ENCODE measurements at regions not wholly inside any gene's neighbourhood (a gene's known extent, or its start where the extent isn't known, plus 50 kb on each side); places are given as distances from the start of the nearest gene placed in this dataset.

DNA sequence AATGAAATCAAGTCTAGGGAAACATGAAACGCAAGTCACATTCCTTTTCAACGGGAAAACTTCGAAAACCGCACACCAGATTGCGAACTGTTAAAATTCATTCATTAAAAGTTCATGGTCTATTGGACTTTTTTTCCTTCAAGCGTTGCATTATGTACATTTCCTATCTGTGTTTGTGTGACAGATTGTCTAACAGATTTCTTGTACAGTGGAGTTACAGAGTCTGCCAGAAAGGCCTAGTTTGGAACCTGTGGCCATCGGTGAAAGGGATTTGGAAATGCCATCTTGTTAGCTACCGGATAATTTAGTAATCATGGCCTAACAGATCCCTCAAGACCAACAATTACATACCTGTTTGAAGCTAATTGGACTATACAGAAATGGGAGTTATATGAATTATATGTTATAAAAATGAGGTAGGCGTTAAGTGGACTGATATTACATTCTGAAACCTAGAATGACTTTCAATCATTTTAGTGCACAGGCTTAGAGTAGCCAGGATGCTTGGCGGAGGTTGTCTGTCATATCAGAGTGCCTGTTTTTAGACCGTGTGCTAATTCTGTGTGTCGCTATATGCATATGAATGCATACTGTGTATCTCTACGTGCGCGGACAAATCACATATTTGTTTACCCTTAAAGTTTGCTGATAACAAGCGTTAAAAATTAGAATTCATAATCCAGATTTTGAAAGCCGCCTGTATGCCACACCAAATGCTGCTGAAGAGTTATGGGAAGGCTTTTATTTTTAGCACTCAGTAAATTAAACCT lies 885.4 kb upstream of the RBFOX1 start:
- intact Hi-C loops (cut with micrococcal nuclease), result no loop called here

DNA sequence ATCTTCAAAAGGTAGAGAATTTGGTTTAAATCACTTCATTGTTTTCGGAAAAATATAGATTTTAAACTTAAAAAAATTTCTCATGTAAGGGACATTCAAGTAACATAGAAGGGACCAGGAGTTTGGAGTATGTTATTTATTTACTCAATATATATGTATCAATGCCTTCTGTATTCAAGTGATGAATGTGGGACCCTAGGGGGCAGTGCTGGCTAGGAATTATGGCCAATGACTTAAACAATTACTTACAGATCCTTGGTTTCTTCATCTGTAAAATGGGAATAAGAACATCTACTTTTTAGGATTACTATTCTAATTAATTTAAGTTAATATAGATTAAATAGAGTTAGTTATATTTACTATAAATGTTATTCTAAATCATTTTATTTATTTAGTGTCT lies 886.3 kb upstream of the RBFOX1 start:
- intact Hi-C loops (cut with micrococcal nuclease), result no loop called here

DNA sequence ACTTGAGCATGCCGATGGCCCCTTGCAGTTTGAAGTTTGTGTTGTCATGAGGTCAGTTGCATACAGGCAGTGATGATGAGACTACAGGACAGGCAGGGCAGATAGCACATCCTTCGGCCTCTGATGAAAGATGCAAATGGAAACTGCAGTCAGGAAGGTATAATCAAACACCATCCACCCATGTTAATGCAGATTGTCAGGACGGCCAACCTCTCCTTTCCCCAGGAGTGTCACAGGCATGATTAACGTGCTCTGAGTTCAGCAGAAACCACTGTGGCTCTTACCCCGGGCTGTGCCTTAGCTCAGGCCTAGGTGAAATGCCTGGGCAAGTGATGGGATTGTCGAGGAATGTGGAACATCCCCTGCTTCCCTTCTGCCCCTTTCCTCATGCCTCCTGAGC lies 893.5 kb upstream of the RBFOX1 start:
- intact Hi-C loops (cut with micrococcal nuclease), result no loop called here

DNA sequence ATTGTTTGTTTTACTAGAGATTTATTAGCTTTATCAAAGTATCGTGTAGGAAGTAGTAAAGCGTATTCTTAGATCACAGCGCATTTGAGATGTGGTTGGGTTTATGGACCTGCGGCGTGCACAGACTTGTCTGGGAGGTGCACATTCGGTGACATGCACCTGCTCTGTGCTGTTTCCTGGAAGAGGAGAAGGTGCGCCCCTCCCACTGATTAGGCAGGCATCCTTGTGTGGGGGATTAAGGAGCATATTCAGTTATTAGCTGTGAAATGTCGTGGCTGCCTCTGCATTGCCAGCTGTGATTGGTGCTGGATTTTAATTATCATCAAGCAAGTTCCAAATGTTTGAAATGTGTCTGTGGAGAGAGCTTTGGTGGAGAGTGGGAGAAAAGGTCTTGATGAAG lies 903.8 kb upstream of the RBFOX1 start:
- intact Hi-C loops (cut with micrococcal nuclease), result no loop called here

DNA sequence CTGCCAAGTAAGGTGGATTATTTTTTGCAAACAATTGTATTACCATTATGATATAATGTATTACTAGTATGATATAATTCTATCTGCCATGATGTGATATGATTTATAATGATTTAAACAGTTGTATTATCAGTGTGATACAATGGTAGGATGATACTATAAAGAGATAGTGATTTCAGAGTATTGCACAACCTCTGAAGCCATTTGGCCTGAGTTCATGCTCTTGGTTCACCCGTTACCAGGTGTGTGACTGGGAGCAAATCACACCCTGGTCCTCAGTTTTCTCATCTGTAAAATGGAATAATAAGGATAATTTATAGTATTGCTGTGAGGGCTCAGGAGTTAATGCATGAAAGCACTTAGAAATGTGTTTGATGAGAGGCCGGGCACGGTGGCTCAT lies 905.0 kb upstream of the RBFOX1 start:
- intact Hi-C loops (cut with micrococcal nuclease), result no loop called here

DNA sequence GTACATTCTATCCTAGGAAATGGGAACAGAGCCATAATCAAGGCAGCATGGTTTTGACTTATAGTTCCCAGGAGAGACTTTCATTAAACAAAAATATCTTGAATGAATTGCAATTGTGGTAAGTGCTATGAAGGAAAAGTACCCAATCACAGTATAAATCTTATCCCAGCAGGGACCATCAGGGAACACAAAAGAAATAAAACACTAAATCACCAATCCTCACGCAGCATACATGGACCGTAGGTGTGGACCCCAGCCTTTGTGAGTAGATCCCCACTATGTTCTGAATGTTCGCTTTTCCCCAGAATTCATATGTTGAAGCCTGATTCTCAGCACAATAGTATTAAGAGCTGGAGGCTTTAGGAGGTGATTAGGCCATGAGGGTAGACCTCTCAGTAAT lies 925.0 kb upstream of the RBFOX1 start:
- intact Hi-C loops (cut with micrococcal nuclease), result no loop called here

DNA sequence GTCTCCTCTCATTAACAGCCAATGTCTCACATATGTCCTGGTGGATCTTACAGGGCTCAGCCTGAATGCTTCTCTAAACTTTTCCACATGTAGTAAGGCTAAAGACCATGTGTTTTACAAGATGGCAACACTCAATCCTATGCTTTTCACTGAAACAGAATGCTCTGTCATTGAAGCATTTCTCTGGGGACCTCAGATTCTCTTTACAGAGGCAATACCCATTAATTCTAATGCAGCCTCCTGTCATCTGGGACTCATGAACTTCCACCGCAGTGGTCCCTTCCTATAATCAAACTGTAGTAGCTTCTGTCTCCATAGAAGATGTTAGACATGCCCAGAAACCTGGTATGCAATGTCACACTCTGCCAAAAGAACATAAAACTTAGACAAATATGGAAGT lies 926.6 kb upstream of the RBFOX1 start:
- intact Hi-C loops (cut with micrococcal nuclease), result no loop called here

DNA sequence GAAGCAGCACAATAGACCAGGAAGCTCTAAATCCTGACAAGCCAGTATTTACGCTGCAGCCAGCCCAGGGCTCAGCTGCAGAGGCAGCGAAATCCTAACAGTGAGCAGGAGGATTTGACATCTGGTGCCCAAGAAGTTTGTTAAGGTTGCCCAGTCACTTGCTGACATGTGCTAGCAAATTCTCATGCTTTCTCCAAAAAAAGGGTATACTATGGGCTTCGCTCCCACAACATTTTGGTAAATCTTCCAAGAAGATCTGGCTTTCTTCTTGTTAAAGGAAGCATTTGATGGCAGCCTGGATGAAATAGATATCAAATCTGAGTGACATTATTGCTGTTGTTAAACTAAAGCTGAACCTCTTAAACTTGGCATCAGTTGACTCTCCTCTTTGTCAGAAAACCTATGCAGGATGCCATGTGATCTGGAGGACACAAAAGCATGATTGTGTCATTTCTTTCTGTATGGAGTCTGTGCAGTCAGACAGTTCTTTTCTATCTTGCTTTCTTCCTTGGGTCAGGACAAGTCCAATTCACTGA lies 949.7 kb upstream of the RBFOX1 start:
- intact Hi-C loops (cut with micrococcal nuclease), result no loop called here

DNA sequence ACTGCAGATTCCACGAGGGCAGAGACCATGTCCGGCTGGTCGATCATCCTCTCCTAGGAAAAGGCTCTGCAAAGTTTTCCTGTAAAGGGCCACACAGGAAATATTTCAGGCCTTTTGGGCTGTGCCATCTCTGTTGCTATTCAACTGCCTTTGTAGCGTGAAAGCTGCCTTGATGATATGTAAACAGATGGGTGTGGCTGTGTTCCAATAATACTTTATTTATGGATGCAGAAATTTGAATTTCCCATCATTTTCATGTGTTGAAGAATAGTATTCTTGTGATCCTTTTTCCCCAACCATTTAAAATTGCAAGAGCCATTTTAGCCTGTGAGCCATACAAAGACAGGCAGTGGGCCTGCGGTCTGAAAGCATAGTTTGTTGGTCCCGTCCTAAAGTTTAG lies 950.7 kb upstream of the RBFOX1 start:
- intact Hi-C loops (cut with micrococcal nuclease), result no loop called here

DNA sequence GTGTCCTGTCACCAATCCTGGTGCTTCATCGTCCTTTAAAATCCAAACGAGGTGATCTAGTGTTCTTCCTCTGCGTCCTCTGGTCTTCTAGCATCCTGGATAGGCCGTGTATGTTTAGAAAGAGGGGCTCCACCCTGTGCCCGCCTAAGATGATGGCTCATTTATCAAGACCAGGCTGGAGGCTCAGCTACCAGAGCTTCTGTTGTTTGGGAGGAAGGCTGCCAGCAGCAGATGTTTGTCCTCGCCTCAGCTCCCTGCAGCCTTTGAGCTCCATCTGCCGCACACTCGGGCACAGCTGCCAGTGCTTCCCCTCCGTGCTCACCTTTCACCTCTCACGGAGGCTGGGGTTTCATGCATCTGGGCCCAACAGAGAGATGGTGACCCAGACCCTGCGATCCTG lies 954.7 kb upstream of the RBFOX1 start:
- intact Hi-C loops (cut with micrococcal nuclease), result no loop called here

DNA sequence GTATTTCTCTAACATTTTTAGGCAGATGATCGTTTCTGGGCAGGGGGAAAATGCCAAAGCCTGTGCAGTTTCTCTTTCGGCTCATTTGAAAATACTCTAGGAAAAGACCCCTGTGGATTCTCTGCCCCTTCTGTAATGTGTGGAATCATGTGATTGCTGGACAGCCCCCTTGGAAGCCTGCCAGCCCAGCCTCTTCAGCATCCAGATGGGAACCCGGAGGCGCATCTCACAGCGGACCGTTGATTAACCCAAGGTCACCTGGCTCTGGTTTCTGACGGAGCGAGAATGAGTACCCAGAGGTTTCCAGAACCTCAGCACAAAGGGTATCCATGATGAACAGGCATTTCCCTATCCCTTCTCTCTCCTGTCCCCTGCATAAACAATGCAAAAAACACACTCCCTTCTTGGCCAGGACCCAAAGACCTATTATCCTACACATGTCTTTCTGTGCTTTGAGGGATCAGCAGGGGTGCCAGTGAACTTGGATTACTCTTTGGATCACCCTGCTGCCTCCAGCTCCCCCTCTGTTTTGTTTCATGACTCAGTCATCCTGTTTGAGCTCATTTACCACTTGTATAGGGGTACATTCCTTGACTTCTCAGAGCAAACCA lies 957.1 kb upstream of the RBFOX1 start:
- intact Hi-C loops (cut with micrococcal nuclease), result no loop called here

DNA sequence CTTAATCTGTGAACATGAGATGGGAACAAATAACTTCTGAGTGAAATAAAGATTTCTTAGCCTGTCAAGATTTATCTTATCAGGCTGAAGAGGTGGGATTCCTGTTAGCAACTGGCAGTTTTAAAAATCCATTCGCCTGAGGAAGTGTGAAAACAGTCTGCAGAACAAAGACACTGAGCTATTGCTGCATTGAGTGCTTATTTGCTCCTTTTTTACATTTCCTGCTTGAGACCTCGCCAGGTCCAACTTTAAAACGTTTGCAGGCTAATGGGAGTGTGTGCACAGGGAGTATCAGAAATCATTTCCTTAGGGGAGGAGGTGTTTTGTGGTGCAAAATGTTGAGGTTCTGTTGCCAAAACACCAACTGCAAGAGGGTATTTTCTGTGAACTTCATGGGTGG lies 957.8 kb upstream of the RBFOX1 start:
- intact Hi-C loops (cut with micrococcal nuclease), result no loop called here

DNA sequence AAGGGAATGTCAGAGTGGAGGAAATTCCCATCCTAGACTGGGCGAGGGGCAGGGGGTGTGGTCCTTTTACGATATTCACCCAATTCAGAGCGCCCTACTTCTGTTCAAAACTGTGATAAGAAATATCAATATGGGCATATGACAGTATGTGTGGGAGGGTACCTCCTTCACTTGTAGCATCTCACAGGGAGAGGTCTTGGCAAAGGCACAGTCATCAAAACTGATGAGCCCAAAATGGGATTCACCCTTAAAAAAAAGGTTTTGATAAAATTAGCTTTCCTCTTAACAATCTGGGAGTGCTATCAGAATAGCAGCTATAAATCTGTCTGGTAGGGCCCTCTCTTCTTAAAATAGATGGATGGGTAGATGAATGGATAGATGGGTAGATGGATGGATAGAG lies 967.8 kb upstream of the RBFOX1 start:
- intact Hi-C loops (cut with micrococcal nuclease), result no loop called here

DNA sequence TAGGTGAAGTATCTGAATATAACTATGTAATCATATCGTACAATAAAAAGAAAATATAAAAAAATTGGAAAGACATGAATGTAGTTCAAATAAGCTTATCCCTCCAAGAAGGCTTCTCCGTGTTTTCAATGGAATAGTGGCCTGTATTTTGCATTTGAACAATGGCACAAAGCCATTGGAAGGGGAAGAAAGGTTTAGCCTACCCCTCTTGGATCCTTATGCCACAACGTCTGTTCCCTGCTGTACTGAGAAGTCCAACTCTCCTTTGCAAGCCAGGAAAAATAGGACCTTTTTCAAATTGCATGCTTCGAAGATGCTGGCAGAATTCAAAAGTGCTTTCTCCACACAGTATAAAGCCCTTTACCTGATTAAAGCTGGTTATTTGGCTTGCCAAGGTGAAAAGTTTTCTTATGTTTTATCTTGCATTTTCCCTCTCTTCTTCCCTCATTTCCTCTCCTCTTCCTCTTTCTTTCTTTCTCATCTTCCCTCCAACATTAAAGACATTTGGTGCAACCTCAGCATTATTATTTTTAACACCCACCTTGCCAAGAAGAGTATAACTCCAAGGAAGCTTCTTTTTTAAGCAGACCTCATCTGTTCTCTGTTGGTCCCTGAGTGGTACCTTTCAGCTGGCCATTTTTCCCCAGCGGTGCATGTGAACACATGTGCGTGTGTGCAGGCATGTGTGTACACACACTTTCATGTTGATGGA lies 968.6 kb upstream of the RBFOX1 start:
- intact Hi-C loops (cut with micrococcal nuclease), result no loop called here

DNA sequence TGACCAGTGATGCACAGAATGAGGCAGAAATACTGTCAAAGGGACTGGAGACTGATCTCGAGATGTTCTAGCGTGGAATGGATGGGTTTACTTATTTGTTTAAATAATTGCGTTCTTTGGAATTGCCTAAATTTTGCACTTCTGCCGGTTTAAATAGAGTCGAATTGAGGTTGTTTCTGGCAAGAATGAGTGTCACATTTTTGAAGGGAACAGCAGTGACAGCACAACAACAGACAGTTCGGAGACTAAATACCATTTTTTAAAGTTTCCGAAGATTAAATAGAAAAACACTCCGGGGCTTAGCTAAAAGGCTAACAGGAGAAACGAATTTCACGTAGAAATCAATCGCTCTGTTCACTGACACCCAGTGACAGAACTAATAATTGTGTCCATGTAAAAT lies 969.2 kb upstream of the RBFOX1 start:
- intact Hi-C loops (cut with micrococcal nuclease), result no loop called here

DNA sequence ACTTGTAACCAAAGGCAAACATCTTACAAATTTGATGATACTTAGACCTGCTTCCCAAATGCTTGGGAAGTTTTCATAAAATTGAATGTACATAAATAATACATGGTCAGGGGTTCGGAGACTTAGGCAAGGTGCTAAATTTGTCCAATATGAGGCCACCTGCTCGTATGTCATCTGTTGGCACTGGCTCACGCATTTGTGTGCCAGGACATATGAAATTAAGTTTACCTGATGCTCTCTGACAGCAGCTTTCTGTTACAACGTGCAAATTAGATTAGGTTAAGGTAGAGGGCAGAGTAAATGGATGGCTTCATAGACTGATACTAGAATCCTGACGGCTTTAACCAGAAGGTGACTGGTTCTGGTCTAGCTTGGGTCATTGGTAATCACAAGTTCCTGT lies 970.3 kb upstream of the RBFOX1 start:
- intact Hi-C loops (cut with micrococcal nuclease), result no loop called here

DNA sequence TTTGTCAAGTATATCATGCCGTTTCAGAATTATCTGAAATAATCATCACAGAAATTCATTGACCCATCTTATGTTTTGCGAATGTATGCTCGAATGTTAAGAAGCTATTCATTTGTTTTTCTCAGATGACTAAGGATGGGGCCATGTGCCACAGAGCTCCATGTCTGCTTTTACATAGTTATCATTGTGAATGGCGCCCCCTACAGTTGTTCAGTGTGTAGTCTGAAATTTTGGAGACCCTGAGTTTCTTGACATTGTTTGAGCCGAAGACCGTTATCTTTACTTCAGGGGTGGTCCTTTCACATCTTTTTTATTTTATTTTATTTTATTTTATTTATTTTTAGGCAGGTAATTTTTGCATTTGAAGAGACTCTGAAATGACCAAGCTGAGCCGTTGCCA lies 972.0 kb upstream of the RBFOX1 start:
- intact Hi-C loops (cut with micrococcal nuclease), result no loop called here

DNA sequence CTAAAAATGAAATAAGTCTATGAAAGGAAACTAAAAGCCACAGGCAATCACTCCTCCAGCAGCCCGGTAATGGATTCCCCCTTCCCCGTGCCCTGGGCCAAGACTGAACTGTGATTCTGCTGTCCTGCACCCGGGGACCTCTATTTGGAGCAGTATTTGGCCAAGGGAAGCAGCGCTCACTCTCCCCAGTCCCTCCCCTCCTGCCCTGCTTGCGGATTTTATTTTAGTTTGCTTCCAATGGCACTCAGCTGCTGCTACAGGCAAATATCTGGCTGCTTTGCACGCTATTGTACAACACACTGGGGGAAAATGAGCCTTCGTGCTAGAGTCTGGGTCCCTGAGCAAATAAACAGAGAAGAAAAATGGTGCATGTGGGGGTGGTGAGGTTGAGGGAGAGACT lies 975.7 kb upstream of the RBFOX1 start:
- intact Hi-C loops (cut with micrococcal nuclease), result no loop called here

DNA sequence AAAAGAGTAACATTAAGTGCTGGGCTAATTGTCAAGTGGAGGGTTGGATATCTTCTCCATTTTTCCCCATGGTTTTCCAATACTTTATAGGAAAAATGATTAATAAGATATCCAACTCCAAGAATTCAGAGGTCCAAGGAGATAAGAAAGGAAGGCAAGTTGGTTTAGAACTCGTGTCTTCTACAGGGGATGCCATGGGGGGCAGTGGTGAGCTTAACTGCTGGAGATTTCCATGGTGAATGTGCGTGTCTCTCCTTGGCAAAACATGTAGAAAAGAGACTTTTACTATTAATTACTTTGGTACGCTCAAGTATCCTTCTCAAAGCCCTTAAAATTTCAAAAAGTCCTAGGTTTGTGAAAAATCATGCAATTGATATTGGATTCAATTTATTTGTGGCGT lies 982.9 kb upstream of the RBFOX1 start:
- intact Hi-C loops (cut with micrococcal nuclease), result no loop called here

DNA sequence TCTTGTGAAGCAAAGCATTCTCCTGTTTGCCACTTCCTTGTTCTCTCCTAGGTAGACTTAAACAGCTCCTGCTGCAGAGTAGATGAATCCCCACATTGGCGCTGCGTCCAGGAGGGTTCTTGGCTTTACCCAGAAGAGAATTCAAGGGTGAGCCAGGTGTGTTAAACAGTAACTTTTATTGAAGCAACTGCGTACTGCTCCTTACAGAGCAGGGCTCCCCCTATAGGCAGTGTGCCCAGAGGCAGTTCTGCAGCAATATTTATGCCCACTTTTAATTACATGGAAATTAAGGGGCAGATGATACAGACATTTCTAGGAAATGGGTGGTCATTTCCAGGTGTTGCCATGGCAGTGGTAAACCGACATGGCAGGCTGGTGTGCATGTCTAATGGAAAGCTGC lies 987.6 kb upstream of the RBFOX1 start:
- intact Hi-C loops (cut with micrococcal nuclease), result no loop called here

DNA sequence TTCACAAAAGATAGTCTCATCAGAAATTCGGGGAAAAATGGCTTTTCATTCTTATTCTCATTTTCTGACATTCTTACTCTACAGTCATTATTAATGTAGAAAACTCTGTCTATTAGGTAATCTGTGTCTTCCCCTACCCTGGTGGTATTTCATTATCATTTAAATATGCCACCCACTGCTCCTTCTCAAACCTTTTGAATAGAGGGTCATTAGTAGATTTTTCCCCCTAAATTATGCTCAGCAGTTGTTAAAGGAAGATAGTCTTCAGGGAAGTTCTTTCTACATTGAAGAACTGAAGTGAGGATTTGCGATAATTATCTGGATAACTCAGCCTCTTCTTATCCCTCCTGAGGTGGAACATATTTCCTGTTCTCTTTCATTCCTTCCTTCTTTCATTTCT lies 989.5 kb upstream of the RBFOX1 start:
- intact Hi-C loops (cut with micrococcal nuclease), result no loop called here

DNA sequence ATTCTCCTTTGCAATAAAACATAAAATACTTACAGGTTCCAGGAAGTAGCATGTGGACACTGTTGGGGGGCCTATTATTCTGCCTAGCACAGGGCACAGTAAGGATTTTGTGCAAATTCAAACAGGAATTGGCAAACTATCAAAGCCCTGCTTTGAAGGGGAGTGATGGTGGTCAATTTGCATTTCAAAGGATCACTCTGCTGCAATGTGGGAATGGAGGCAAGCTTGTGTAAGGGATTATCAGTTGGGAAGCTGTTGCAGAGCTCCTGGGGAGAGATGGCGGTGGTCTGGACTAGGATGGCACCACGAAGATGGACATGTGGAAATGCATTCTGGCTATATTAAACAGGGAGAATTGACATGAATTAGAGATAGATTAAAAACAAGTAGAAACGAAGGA lies 990.7 kb upstream of the RBFOX1 start:
- intact Hi-C loops (cut with micrococcal nuclease), result no loop called here

DNA sequence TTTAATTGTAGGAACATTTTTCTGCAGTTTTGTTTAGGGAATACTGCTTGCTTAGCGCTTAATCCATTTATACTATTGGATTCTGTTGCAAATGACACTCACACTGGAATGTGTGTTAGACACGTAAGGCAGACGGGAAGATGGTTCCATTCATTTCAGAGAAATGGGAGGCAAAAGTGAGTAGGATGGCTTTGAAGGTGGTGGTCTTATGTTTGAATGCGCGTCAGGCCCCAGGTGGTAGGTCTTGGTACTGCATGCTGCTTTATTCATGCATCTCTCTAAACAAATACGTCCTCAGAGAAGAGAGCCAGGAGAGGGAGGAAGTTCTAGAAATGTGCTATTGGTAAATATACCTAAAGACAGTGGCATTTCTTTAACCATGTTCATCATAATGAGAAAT lies 997.6 kb upstream of the RBFOX1 start:
- intact Hi-C loops (cut with micrococcal nuclease), result no loop called here

Measured in T-helper 1 cell treated with Interleukin-12 subunit alpha and Interleukin-12 subunit beta and Interleukin-4 antibody, amounts not matched to agents 30 ng/mL and 1 ng/mL, for 36 hours (primary cell).